AG10803 (cell line): ENCODE measurements at regions not wholly inside any gene's neighbourhood (a gene's known extent, or its start where the extent isn't known, plus 50 kb on each side); places are given as distances from the start of the nearest gene placed in this dataset.

Source experiments
- DNase-seq: peaks from one replicate; pipeline ENCODE4 v3.0.0; 2010; ENCODE audit warnings: low read depth
- H3K4me3 ChIP-seq: 2 replicates; pipeline ENCODE4 v1.5.1; 2011; ENCODE audit warnings: mild to moderate bottlenecking, low read length, control low read depth
- CTCF ChIP-seq: conservative IDR thresholded peaks from 2 replicates; pipeline ENCODE4 v1.5.1; 2011; ENCODE audit warnings: mild to moderate bottlenecking, low read length, control low read depth, inconsistent platforms

GRCh38 chr14:50045837-50046236 lies 70.5 kb downstream of the VCPKMT start:
- no peak for DNase-seq
- no peak for TF ChIP-seq CTCF
- H3K4me3 ChIP-seq: no peak overlapping the region

- H3K4me3 ChIP-seq: no peak overlapping the region
- no peak for TF ChIP-seq CTCF
- DNase-seq: no peak
Observed at GRCh38 chr14:50047274-50047676, 69.1 kb downstream of the VCPKMT start.

GRCh38 chr14:50049093-50049492 lies 67.3 kb downstream of the VCPKMT start:
- H3K4me3 ChIP-seq: no peak overlapping the region
- no peak for TF ChIP-seq CTCF
- DNase-seq: no peak

- TF ChIP-seq CTCF: no peak
- no peak for DNase-seq
- no peak overlapping the region for H3K4me3 ChIP-seq
Observed at GRCh38 chr14:50049703-50050570, 66.4 kb downstream of the VCPKMT start.

GRCh38 chr14:50051106-50051505 lies 65.3 kb downstream of the VCPKMT start:
- DNase-seq: no peak
- H3K4me3 ChIP-seq: no peak overlapping the region
- no peak for TF ChIP-seq CTCF

- H3K4me3 ChIP-seq: no peak overlapping the region
- TF ChIP-seq CTCF: no peak
- DNase-seq: no peak
Observed at GRCh38 chr14:50051706-50052105, 64.7 kb downstream of the VCPKMT start.

GRCh38 chr14:50052517-50052916 lies 63.9 kb downstream of the VCPKMT start:
- DNase-seq: no peak
- H3K4me3 ChIP-seq: no peak overlapping the region
- TF ChIP-seq CTCF: no peak
